Endothelial cell of umbilical vein (primary cell): ENCODE measurements at regions not wholly inside any gene's neighbourhood (a gene's known extent, or its start where the extent isn't known, plus 50 kb on each side); places are given as distances from the start of the nearest gene placed in this dataset.

Source experiments
- BruUV-seq: library from RNA; stranded (reverse); fragments of 400-500 nt; replicated peaks from 2 replicates; lab custom pipeline; 2021; lab: Mats Ljungman, UMichigan
- CTCF ChIA-PET: fragments of 300-600, 350-600 bp; sonication (Branson Sonifier 250); formaldehyde crosslinking; loops from one replicate; lab custom pipeline; 2021; ENCODE audit warnings: antibody characterized with exemption, inconsistent platforms; lab: Charles Lee
- POLR2A ChIA-PET: fragments of 300-600, 350-600 bp; sonication (Branson Sonifier 250); formaldehyde crosslinking; loops from one replicate; lab custom pipeline; 2021; ENCODE audit warnings: antibody characterized with exemption, inconsistent platforms; lab: Charles Lee
- DNase-seq: peaks from one replicate; pipeline ENCODE4 v3.0.0-alpha.2; 2011; ENCODE audit warnings: low read depth, low spot score
- FAIRE-seq: peaks from 2 replicates; lab custom pipeline; 2011; peaks lifted over from hg19 to GRCh38; lab: Jason Lieb, UNC
- H2AFZ ChIP-seq: 2 replicates; pipeline ENCODE4 v1.6.0; 2012; ENCODE audit warnings: low read depth, low read length, control low read depth, inconsistent platforms
- H3K27ac ChIP-seq: 2 replicates; pipeline ENCODE4 v1.5.1; 2011; ENCODE audit warnings: low read depth, mild to moderate bottlenecking, control low read depth, low read length, moderate library complexity; ENCODE audit not compliant: insufficient read depth
- H3K27me3 ChIP-seq, 2 experiments: 2 replicates each; pipeline versions ENCODE4 v1.6.0 to v1.6.1; 2011; ENCODE audit warnings: low read length in 2 of 2, mixed read lengths in 1 of 2; ENCODE audit not compliant: control insufficient read depth in 2 of 2, insufficient read depth in 2 of 2
- H3K36me3 ChIP-seq, 2 experiments: 2 replicates in 1 of 2; 3 replicates in 1 of 2; pipeline ENCODE4 v1.5.1; 2011; ENCODE audit warnings: low read length in 2 of 2, mild to moderate bottlenecking in 1 of 2, moderate library complexity in 1 of 2; ENCODE audit not compliant: control insufficient read depth in 2 of 2, insufficient read depth in 2 of 2; ENCODE audit errors: extremely low read depth in 1 of 2
- H3K4me1 ChIP-seq: 3 replicates; pipeline ENCODE4 v1.5.1; 2011; ENCODE audit warnings: mild to moderate bottlenecking, low read length; ENCODE audit not compliant: control insufficient read depth, insufficient read depth; ENCODE audit errors: extremely low read depth
- H3K4me2 ChIP-seq: 2 replicates; pipeline ENCODE4 v1.6.1; 2011; ENCODE audit warnings: low read length, control low read depth, mixed read lengths; ENCODE audit not compliant: insufficient read depth
- H3K4me3 ChIP-seq, 3 experiments: fragments of 200-600 bp in 1 of 3; sonication (generic), shearing (Covaris generic) in 1 of 3; replicated peaks in 1 of 3; 2 replicates each; pipeline ENCODE4 v1.5.1; 2011 to 2016; ENCODE audit warnings: control low read depth in 3 of 3, low read length in 3 of 3, mild to moderate bottlenecking in 2 of 3, inconsistent platforms in 1 of 3, low read depth in 1 of 3, moderate library complexity in 1 of 3; ENCODE audit not compliant: insufficient read depth in 1 of 3
- H3K79me2 ChIP-seq: 2 replicates; pipeline ENCODE4 v1.6.0; 2012; ENCODE audit warnings: low read length, inconsistent platforms; ENCODE audit not compliant: control insufficient read depth, insufficient read depth
- H3K9ac ChIP-seq: replicated peaks from 2 replicates; pipeline ENCODE3; 2011; ENCODE audit warnings: low read length, control low read depth; ENCODE audit not compliant: insufficient read depth; ENCODE audit errors: extremely low read depth
- H3K9me1 ChIP-seq: replicated peaks from 3 replicates; pipeline ENCODE4 v1.6.0; 2011; ENCODE audit warnings: mild to moderate bottlenecking, low read length; ENCODE audit not compliant: control insufficient read depth, insufficient read depth; ENCODE audit errors: extremely low read depth
- H3K9me3 ChIP-seq: replicated peaks from 2 replicates; pipeline ENCODE4 v1.5.1; 2012; ENCODE audit warnings: low read length, inconsistent platforms; ENCODE audit not compliant: control insufficient read depth, insufficient read depth
- H4K20me1 ChIP-seq: replicated peaks from 2 replicates; pipeline ENCODE3; 2011; ENCODE audit warnings: mild to moderate bottlenecking, low read length; ENCODE audit not compliant: control insufficient read depth, insufficient read depth; ENCODE audit errors: extremely low read depth
- EZH2 ChIP-seq: IDR thresholded peaks from 2 replicates; pipeline ENCODE4 v1.6.1; 2012; ENCODE audit warnings: borderline replicate concordance, low read depth, mild to moderate bottlenecking, moderate library complexity, low read length, inconsistent platforms; ENCODE audit not compliant: severe bottlenecking
- FOS ChIP-seq: IDR thresholded peaks from 2 replicates; pipeline ENCODE4 v1.6.1; 2011; ENCODE audit warnings: mild to moderate bottlenecking, low read length, moderate library complexity, borderline replicate concordance; ENCODE audit not compliant: insufficient read depth
- GATA2 ChIP-seq: IDR thresholded peaks from 2 replicates; pipeline ENCODE4 v1.7.0; 2011; ENCODE audit warnings: low read depth, mild to moderate bottlenecking, moderate library complexity, mixed read lengths, low read length; ENCODE audit not compliant: insufficient read length, insufficient read depth
- JUN ChIP-seq: IDR thresholded peaks from 2 replicates; pipeline ENCODE4 v1.6.1; 2011; ENCODE audit warnings: borderline replicate concordance, low read depth; ENCODE audit not compliant: insufficient read length, insufficient read depth
- POLR2AphosphoS5 ChIP-seq: IDR thresholded peaks from 2 replicates; pipeline ENCODE4 v1.6.1; 2012; ENCODE audit warnings: low read depth, mild to moderate bottlenecking, control low read depth, low read length, moderate library complexity; ENCODE audit not compliant: insufficient read depth
- dilution Hi-C: fragments of 300-500 bp; cut with MboI; formaldehyde crosslinking; loops from one replicate; pipeline ENCODE4 v1.15.0; 2019; ENCODE audit warnings: low sequenced_read_pairs; ENCODE audit not compliant: extremely low pct_ligation_motif_present
- intact Hi-C: fragments of 100-400 bp; cut with micrococcal nuclease; formaldehyde crosslinking; loops from one replicate; pipeline ENCODE4 v1.10.0; 2022
- TF ChIP-seq, protein P1 (sequence below), 2 donors: IDR thresholded peaks; 1 replicate in 1 of 2; 2 replicates in 1 of 2; pipeline ENCODE4 v1.5.1; 2011; ENCODE audit warnings: low read length in 2 of 2, mild to moderate bottlenecking in 2 of 2, moderate library complexity in 2 of 2, control low read depth in 1 of 2, inconsistent platforms in 1 of 2, low read depth in 1 of 2; ENCODE audit not compliant: insufficient read depth in 1 of 2; ENCODE audit errors: extremely low read depth in 1 of 2

DNA sequence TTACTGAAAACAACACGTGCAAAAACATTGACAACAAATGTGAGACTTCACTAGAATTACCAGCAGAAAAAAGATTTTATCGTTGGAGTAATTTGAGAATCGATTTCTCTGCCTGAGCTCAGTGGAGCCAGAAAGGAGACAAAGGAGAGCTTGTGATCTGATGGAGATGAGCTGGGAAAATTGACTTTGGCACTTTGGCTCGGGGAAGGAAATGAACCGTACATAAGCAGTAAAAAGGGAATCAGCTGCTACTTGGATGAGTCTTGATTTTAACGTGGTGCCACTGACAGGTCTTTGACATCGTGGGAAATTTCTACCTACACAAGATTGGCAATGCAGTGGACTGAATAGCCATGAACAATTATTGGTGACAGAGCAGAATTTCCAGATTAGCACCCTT lies 244.7 kb upstream of the RPS23 start:
- TF ChIP-seq JUN (no peak), POLR2AphosphoS5 (no peak), EZH2 (no peak), FOS (no peak), GATA2 (no peak)
- TF ChIP-seq, protein P1, sequence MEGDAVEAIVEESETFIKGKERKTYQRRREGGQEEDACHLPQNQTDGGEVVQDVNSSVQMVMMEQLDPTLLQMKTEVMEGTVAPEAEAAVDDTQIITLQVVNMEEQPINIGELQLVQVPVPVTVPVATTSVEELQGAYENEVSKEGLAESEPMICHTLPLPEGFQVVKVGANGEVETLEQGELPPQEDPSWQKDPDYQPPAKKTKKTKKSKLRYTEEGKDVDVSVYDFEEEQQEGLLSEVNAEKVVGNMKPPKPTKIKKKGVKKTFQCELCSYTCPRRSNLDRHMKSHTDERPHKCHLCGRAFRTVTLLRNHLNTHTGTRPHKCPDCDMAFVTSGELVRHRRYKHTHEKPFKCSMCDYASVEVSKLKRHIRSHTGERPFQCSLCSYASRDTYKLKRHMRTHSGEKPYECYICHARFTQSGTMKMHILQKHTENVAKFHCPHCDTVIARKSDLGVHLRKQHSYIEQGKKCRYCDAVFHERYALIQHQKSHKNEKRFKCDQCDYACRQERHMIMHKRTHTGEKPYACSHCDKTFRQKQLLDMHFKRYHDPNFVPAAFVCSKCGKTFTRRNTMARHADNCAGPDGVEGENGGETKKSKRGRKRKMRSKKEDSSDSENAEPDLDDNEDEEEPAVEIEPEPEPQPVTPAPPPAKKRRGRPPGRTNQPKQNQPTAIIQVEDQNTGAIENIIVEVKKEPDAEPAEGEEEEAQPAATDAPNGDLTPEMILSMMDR (IDR thresholded peaks at IDR 0.05; ENCODE audit: extremely low read depth in 1 of 2, insufficient read depth in 1 of 2, low read depth in 1 of 2, low read length in 2 of 2): no peak
- no peak for DNase-seq
- dilution Hi-C loops: no loop called here
- H3K9me1 ChIP-seq: no peaks in the 10 kb centered on the region
- no peaks in the 10 kb centered on the region for H3K27me3 ChIP-seq
- H3K9ac ChIP-seq: no peak overlapping the region
- H3K4me2 ChIP-seq: no peak overlapping the region
- H4K20me1 ChIP-seq: no peaks in the 10 kb centered on the region
- H3K36me3 ChIP-seq: no peaks in the 10 kb centered on the region
- POLR2A ChIA-PET: no interaction called here
- H3K4me3 ChIP-seq: no peak overlapping the region
- FAIRE-seq: no peak
- H3K9me3 ChIP-seq: no peaks in the 10 kb centered on the region
- intact Hi-C loops: no loop called here
- H3K4me1 ChIP-seq: no peaks in the 10 kb centered on the region
- CTCF ChIA-PET: interaction anchor here (0.9 to 1.5 kb wide), 2 partner anchors 28 to 196 kb away, joined by 4 to 5 read pairs; no protein-coding TSS in a partner anchor
- BruUV-seq: no TSS peak
- H2AFZ ChIP-seq: no peak overlapping the region
- no peak overlapping the region for H3K27ac ChIP-seq
- H3K79me2 ChIP-seq: no peaks in the 10 kb centered on the region
